ENCODE measurements at regions not wholly inside any gene's neighbourhood (a gene's known extent, or its start where the extent isn't known, plus 50 kb on each side); places are given as distances from the start of the nearest gene placed in this dataset.

GRCh38 chr6:119880840-119881239, 531.3 kb upstream of the MAN1A1 start:
- TF ChIP-seq CHD2 (IDR thresholded peaks at IDR 0.05; ENCODE audit: low read length, partially characterized antibody) (no peak), JUND (IDR thresholded peaks at IDR 0.05) (no peak), FOXM1 (IDR thresholded peaks at IDR 0.05; ENCODE audit: low read depth) (no peak), FOXJ3 (CRISPR knock-in tag; IDR thresholded peaks at IDR 0.05) (no peak), GABPA (IDR thresholded peaks at IDR 0.05; ENCODE audit: low read depth) (no peak), POLR2AphosphoS5 (IDR thresholded peaks at IDR 0.05; ENCODE audit: low read depth, low read length) (no peak), NFIC (IDR thresholded peaks at IDR 0.05; ENCODE audit: borderline replicate concordance) (no peak), SMC3 (IDR thresholded peaks at IDR 0.05; ENCODE audit: low read depth, low read length) (no peak), REST (IDR thresholded peaks at IDR 0.05; ENCODE audit: low read depth, low read length) (no peak), EP300 (IDR thresholded peaks at IDR 0.05; ENCODE audit: borderline replicate concordance in 1 of 2, low read depth in 1 of 2, low read length in 1 of 2) (no peak)
- TF ChIP-seq, protein P1, sequence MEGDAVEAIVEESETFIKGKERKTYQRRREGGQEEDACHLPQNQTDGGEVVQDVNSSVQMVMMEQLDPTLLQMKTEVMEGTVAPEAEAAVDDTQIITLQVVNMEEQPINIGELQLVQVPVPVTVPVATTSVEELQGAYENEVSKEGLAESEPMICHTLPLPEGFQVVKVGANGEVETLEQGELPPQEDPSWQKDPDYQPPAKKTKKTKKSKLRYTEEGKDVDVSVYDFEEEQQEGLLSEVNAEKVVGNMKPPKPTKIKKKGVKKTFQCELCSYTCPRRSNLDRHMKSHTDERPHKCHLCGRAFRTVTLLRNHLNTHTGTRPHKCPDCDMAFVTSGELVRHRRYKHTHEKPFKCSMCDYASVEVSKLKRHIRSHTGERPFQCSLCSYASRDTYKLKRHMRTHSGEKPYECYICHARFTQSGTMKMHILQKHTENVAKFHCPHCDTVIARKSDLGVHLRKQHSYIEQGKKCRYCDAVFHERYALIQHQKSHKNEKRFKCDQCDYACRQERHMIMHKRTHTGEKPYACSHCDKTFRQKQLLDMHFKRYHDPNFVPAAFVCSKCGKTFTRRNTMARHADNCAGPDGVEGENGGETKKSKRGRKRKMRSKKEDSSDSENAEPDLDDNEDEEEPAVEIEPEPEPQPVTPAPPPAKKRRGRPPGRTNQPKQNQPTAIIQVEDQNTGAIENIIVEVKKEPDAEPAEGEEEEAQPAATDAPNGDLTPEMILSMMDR (IDR thresholded peaks at IDR 0.05) = no peak
